ENCODE measurements at regions not wholly inside any gene's neighbourhood (a gene's known extent, or its start where the extent isn't known, plus 50 kb on each side); places are given as distances from the start of the nearest gene placed in this dataset.

DNA sequence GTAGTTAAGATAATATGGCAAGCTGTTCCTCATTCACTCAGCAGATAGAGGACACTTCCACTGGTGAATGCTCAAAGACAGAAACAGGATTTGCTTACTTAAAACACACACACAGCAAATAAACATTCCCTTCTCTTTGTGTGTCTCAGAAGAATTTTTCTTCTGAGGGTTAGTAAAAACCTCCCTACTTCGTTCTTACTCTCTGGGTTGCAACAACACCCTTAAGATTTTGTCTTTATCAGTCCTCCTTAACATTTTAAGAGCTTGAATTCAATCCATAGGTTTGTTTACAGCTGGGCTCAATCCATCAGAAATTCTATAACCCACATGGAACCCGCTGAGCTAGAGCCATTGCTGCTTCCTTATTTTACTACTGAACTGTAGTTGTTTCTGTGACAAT lies 237.4 kb upstream of the PIK3R1 start:
- no peak overlapping the region for H2AFZ ChIP-seq (ENCODE audit: low read depth)

DNA sequence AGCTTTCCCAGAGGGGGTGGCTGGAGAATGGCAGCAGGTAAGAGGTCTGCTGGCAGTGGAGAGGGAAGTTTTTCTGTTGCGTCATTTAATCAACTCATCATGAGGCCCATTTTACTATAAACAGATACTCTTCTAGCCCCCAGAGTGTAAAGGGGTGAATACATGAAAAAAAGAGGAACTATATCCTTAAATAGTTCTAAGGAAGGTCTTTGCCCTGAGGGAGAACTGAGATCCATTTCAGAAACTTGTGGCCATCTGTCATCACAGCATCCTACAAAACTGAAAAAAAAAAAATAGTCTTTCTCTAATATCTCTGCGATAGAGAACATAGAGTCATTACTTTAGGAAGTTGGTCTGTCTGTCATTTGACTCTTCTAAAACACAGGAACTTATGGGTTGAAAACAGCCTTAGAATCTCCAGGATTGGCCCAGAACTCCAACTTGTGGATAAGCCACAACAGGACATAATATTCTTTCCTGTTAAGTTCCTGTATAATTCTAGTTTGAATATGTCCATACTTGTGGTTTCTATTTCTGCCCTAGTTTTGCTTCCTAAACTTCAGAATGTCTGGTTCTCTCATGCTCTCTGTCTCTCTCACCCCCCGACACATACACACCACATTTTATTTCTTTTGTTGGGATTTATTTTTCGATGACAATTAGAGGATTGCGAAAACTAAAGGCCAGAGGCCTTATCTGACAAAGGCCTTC lies 238.5 kb upstream of the PIK3R1 start:
- Histone ChIP-seq H3K27ac (ENCODE audit: low read depth in 2 of 2, low read length in 1 of 2) (no peak overlapping the region), H3K79me2 (ENCODE audit: insufficient read depth) (no peaks in the 10 kb centered on the region), H3K9me3 (no peaks in the 10 kb centered on the region), H3K9me2 (no peaks in the 10 kb centered on the region), H4K20me1 (ENCODE audit: insufficient read depth) (no peaks in the 10 kb centered on the region), H2AFZ (ENCODE audit: low read depth) (no peak overlapping the region), H3K9ac (no peak overlapping the region), H3K27me3 (ENCODE audit: insufficient read depth) (no peaks in the 10 kb centered on the region), H3K36me3 (replicated peaks in 1 of 2; ENCODE audit: control insufficient read depth in 1 of 2, insufficient read depth in 2 of 2, low read length in 1 of 2) (no peaks in the 10 kb centered on the region), H3K4me1 (ENCODE audit: control insufficient read depth in 1 of 2, insufficient read depth in 2 of 2, low read depth in 1 of 2, low read length in 1 of 2) (no peaks in the 10 kb centered on the region; a peak in 1 of 4 replicates), H3K4me2 (no peak overlapping the region), H3K4me3 (ENCODE audit: low read depth in 2 of 2, low read length in 1 of 2) (no peak overlapping the region), H3F3A (replicated peaks; ENCODE audit: insufficient read depth) (no peaks in the 10 kb centered on the region)
- ChIA-PET CTCF (no interaction called here), POLR2A (no interaction called here)
- TF ChIP-seq, protein P1, sequence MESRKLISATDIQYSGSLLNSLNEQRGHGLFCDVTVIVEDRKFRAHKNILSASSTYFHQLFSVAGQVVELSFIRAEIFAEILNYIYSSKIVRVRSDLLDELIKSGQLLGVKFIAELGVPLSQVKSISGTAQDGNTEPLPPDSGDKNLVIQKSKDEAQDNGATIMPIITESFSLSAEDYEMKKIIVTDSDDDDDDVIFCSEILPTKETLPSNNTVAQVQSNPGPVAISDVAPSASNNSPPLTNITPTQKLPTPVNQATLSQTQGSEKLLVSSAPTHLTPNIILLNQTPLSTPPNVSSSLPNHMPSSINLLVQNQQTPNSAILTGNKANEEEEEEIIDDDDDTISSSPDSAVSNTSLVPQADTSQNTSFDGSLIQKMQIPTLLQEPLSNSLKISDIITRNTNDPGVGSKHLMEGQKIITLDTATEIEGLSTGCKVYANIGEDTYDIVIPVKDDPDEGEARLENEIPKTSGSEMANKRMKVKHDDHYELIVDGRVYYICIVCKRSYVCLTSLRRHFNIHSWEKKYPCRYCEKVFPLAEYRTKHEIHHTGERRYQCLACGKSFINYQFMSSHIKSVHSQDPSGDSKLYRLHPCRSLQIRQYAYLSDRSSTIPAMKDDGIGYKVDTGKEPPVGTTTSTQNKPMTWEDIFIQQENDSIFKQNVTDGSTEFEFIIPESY (IDR thresholded peaks at IDR 0.05; ENCODE audit: borderline replicate concordance, low read depth) = no peak
- TF ChIP-seq, protein P2, sequence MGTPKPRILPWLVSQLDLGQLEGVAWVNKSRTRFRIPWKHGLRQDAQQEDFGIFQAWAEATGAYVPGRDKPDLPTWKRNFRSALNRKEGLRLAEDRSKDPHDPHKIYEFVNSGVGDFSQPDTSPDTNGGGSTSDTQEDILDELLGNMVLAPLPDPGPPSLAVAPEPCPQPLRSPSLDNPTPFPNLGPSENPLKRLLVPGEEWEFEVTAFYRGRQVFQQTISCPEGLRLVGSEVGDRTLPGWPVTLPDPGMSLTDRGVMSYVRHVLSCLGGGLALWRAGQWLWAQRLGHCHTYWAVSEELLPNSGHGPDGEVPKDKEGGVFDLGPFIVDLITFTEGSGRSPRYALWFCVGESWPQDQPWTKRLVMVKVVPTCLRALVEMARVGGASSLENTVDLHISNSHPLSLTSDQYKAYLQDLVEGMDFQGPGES (IDR thresholded peaks at IDR 0.05; ENCODE audit: low read depth, low read length) = no peak
- no peak for TF ChIP-seq RXRA (IDR thresholded peaks at IDR 0.05; ENCODE audit: borderline replicate concordance, low read depth)
- 86% methylated on average over 5 of the region's 5 CpGs for WGBS (ENCODE audit: low lambda C conversion rate)
- no peak for DNase-seq

More for the DNA sequence above, 237.4 kb upstream of the PIK3R1 start:
- 63% methylated on average over 2 of the region's 2 CpGs for WGBS (ENCODE audit: low lambda C conversion rate)
- H3K9ac ChIP-seq = no peak overlapping the region
- H4K20me1 ChIP-seq (ENCODE audit: insufficient read depth) = no peaks in the 10 kb centered on the region
- peaks cover 0 to 5% of the 10 kb centered on the region in 2 experiments; a peak in 1 of 4 replicates for H3K4me1 ChIP-seq (ENCODE audit: control insufficient read depth in 1 of 2, insufficient read depth in 2 of 2, low read depth in 1 of 2, low read length in 1 of 2)
- no peaks in the 10 kb centered on the region for H3K27me3 ChIP-seq (ENCODE audit: insufficient read depth)
- CTCF ChIA-PET = interaction anchor here (0.7 kb wide), 1 partner anchor 554 kb away, joined by 3 read pairs; no protein-coding TSS in a partner anchor
- H3K9me2 ChIP-seq = no peaks in the 10 kb centered on the region
- POLR2A ChIA-PET = no interaction called here
- DNase-seq = no peak
- H3K4me2 ChIP-seq = no peak overlapping the region
- H3K79me2 ChIP-seq (ENCODE audit: insufficient read depth) = no peaks in the 10 kb centered on the region
- TF ChIP-seq FOSL2 (IDR thresholded peaks at IDR 0.05; ENCODE audit: borderline replicate concordance, low read depth) (no peak), TEAD4 (IDR thresholded peaks at IDR 0.05; ENCODE audit: borderline replicate concordance, insufficient read depth) (no peak), EZH2phosphoT487 (IDR thresholded peaks at IDR 0.05; ENCODE audit: borderline replicate concordance, low read depth) (no peak), MEF2A (IDR thresholded peaks at IDR 0.05; ENCODE audit: borderline replicate concordance, low read depth) (no peak), NFIC (IDR thresholded peaks at IDR 0.05; ENCODE audit: borderline replicate concordance) (no peak), RAD21 (IDR thresholded peaks at IDR 0.05; ENCODE audit: low read length) (no peak), ELF1 (IDR thresholded peaks at IDR 0.05) (no peak), FOXM1 (IDR thresholded peaks at IDR 0.05; ENCODE audit: low read depth) (no peak), POLR2AphosphoS5 (IDR thresholded peaks at IDR 0.05; ENCODE audit: low read depth, low read length) (no peak), TCF12 (IDR thresholded peaks at IDR 0.05) (no peak), SIN3A (IDR thresholded peaks at IDR 0.05; ENCODE audit: borderline replicate concordance, low read depth, low read length) (no peak), GABPA (IDR thresholded peaks at IDR 0.05; ENCODE audit: low read depth) (no peak), TAF1 (IDR thresholded peaks at IDR 0.05; ENCODE audit: borderline replicate concordance, low read depth, low read length) (no peak), YY1 (IDR thresholded peaks at IDR 0.05; ENCODE audit: low read depth) (no peak), CHD2 (IDR thresholded peaks at IDR 0.05; ENCODE audit: low read length, partially characterized antibody) (no peak), JUND (IDR thresholded peaks at IDR 0.05) (no peak)
- TF ChIP-seq, protein P2 (IDR thresholded peaks at IDR 0.05; ENCODE audit: low read depth, low read length) = no peak
- TF ChIP-seq, protein P3, sequence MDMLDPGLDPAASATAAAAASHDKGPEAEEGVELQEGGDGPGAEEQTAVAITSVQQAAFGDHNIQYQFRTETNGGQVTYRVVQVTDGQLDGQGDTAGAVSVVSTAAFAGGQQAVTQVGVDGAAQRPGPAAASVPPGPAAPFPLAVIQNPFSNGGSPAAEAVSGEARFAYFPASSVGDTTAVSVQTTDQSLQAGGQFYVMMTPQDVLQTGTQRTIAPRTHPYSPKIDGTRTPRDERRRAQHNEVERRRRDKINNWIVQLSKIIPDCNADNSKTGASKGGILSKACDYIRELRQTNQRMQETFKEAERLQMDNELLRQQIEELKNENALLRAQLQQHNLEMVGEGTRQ (IDR thresholded peaks at IDR 0.05; ENCODE audit: borderline replicate concordance, low read depth, low read length) = no peak
- no peaks in the 10 kb centered on the region for H3F3A ChIP-seq (replicated peaks; ENCODE audit: insufficient read depth)
- H3K9me3 ChIP-seq = no peaks in the 10 kb centered on the region
- H3K4me3 ChIP-seq (ENCODE audit: low read depth in 2 of 2, low read length in 1 of 2) = no peak overlapping the region
- no peaks in the 10 kb centered on the region for H3K36me3 ChIP-seq (replicated peaks in 1 of 2; ENCODE audit: control insufficient read depth in 1 of 2, insufficient read depth in 2 of 2, low read length in 1 of 2)
- no peak overlapping the region for H3K27ac ChIP-seq (ENCODE audit: low read depth in 2 of 2, low read length in 1 of 2)
